ENCODE measurements at regions not wholly inside any gene's neighbourhood (a gene's known extent, or its start where the extent isn't known, plus 50 kb on each side); places are given as distances from the start of the nearest gene placed in this dataset.
A peak's percentile ranks its signal among the peaks of the same experiment; 100 is the strongest.

- H3F3A ChIP-seq (replicated peaks; ENCODE audit: low read depth), result no peaks in the 10 kb centered on the region
- ATAC-seq (peak; percentile 11; the same call in 1 of the 3 replicates), DNase-seq (ENCODE audit: low spot score) (no peak)
- Mint-ChIP-seq H3K27ac (no peak overlapping the region), H3K36me3 (ENCODE audit: low read depth) (no peaks in the 10 kb centered on the region; the same call in 2 of the 3 replicates), H3K4me1 (peaks cover 1% of the 10 kb centered on the region), H3K27me3 (ENCODE audit: insufficient read depth, low read depth, poor library complexity) (peaks cover 21% of the 10 kb centered on the region), H3K9me3 (peaks cover 14% of the 10 kb centered on the region), H3K4me3 (no peak overlapping the region)
- no peak overlapping the region for H2AFZ ChIP-seq
- TF ChIP-seq EZH2phosphoT487 (IDR thresholded peaks at IDR 0.05; ENCODE audit: unreplicated experiment) (no peak), CTCF (conservative IDR thresholded peaks at IDR 0.05; ENCODE audit: low read depth in 2 of 2) (peak in 1 of 2 experiments; percentile 51; a peak in 2 of 4 replicates)
- no peak overlapping the region for H3K27ac ChIP-seq (ENCODE audit: low read depth)
- no peaks in the 10 kb centered on the region for H3K79me2 ChIP-seq (replicated peaks; ENCODE audit: insufficient read depth)
- H3K4me2 ChIP-seq, result no peak overlapping the region
- H3K4me1 ChIP-seq (ENCODE audit: insufficient read depth), result no peaks in the 10 kb centered on the region
- peaks cover 28% of the 10 kb centered on the region for H3K27me3 ChIP-seq (ENCODE audit: insufficient read depth)
- no peaks in the 10 kb centered on the region for H3K9me2 ChIP-seq (ENCODE audit: insufficient read depth)
- H4K20me1 ChIP-seq (replicated peaks; ENCODE audit: insufficient read depth), result no peaks in the 10 kb centered on the region; the same call in 1 of the 2 replicates
- H3K36me3 ChIP-seq (ENCODE audit: insufficient read depth), result no peaks in the 10 kb centered on the region
- H3K4me3 ChIP-seq, result no peak overlapping the region
Observed at GRCh38 chr3:10712121-10712520, 103.9 kb upstream of the SLC6A11 start.

GRCh38 chr3:10713656-10714055 is 102.4 kb upstream of the SLC6A11 start:
- Mint-ChIP-seq H3K36me3 (ENCODE audit: low read depth) (no peaks in the 10 kb centered on the region; the same call in 2 of the 3 replicates), H3K27me3 (ENCODE audit: insufficient read depth, low read depth, poor library complexity) (peaks cover 14% of the 10 kb centered on the region), H3K27ac (no peak overlapping the region), H3K4me1 (no peaks in the 10 kb centered on the region; the same call in 2 of the 3 replicates), H3K9me3 (peaks cover 14% of the 10 kb centered on the region), H3K4me3 (no peak overlapping the region)
- no peak for TF ChIP-seq ZNF331 (CRISPR knock-in tag; IDR thresholded peaks at IDR 0.05; ENCODE audit: low read depth)
- no peak for TF ChIP-seq CREB1 (CRISPR knock-in tag; IDR thresholded peaks at IDR 0.05; ENCODE audit: low read depth)
- no peak for TF ChIP-seq STAT1 (IDR thresholded peaks at IDR 0.05; ENCODE audit: unreplicated experiment)
- no peak for TF ChIP-seq EZH2phosphoT487 (IDR thresholded peaks at IDR 0.05; ENCODE audit: unreplicated experiment)
- no peak for TF ChIP-seq POLR2AphosphoS5 (IDR thresholded peaks at IDR 0.05; ENCODE audit: low read depth)
- TF ChIP-seq ETS1 (IDR thresholded peaks at IDR 0.05), result no peak
- TF ChIP-seq EZH2 (IDR thresholded peaks at IDR 0.05; ENCODE audit: low read depth, unreplicated experiment), result no peak
- no peak for TF ChIP-seq NANOG (IDR thresholded peaks at IDR 0.05; ENCODE audit: borderline replicate concordance)
- TF ChIP-seq JUNB (IDR thresholded peaks at IDR 0.05; ENCODE audit: unreplicated experiment), result no peak
- Histone ChIP-seq H3K27ac (ENCODE audit: low read depth) (no peak overlapping the region), H4K20me1 (replicated peaks; ENCODE audit: insufficient read depth) (no peaks in the 10 kb centered on the region; the same call in 1 of the 2 replicates), H3K27me3 (ENCODE audit: insufficient read depth) (peaks cover 18% of the 10 kb centered on the region), H3K79me2 (replicated peaks; ENCODE audit: insufficient read depth) (no peaks in the 10 kb centered on the region), H3F3A (replicated peaks; ENCODE audit: low read depth) (no peaks in the 10 kb centered on the region), H3K36me3 (ENCODE audit: insufficient read depth) (no peaks in the 10 kb centered on the region), H3K4me2 (no peak overlapping the region), H2AFZ (no peak overlapping the region), H3K9me2 (ENCODE audit: insufficient read depth) (no peaks in the 10 kb centered on the region), H3K4me3 (no peak overlapping the region), H3K4me1 (ENCODE audit: insufficient read depth) (no peaks in the 10 kb centered on the region)
- ATAC-seq (no peak), DNase-seq (ENCODE audit: low spot score) (no peak)
